HEK293 (cell line): ENCODE measurements at regions not wholly inside any gene's neighbourhood (a gene's known extent, or its start where the extent isn't known, plus 50 kb on each side); places are given as distances from the start of the nearest gene placed in this dataset.

Experiments used
- CTCF ChIA-PET: fragments of 350-600 bp; formaldehyde crosslinking; extraction: SDS; loops from one replicate; lab custom pipeline; 2021; ENCODE audit warnings: antibody characterized with exemption; lab: Yijun Ruan, JAX
- POLR2A ChIA-PET: fragments of 300-600 bp; formaldehyde crosslinking; extraction: SDS; loops from one replicate; lab custom pipeline; 2020; ENCODE audit warnings: antibody characterized with exemption, inconsistent platforms; lab: Yijun Ruan, JAX
- H3K27ac ChIP-seq: fragments of 200-500 bp; sonication (Bioruptor generic); 2 replicates; pipeline ENCODE4 v1.5.1; 2014; ENCODE audit warnings: low read depth, low read length, control low read depth, inconsistent platforms; ENCODE audit errors: extremely low read depth
- H3K36me3 ChIP-seq, 2 experiments: fragments of 200-500 bp in 1 of 2; sonication (Bioruptor generic) in 1 of 2; 1 replicate in 1 of 2; 2 replicates in 1 of 2; pipeline ENCODE4 v1.5.1; 2014 to 2017; ENCODE audit warnings: inconsistent platforms in 2 of 2, low read length in 2 of 2; ENCODE audit not compliant: control insufficient read depth in 2 of 2, insufficient read depth in 1 of 2
- H3K4me1 ChIP-seq: fragments of 200-500 bp; sonication (Bioruptor generic); 2 replicates; pipeline ENCODE4 v1.5.1; 2014; ENCODE audit warnings: mild to moderate bottlenecking, low read length, inconsistent platforms; ENCODE audit not compliant: control insufficient read depth, insufficient read depth
- H3K4me3 ChIP-seq: 2 replicates; pipeline ENCODE4 v1.5.1; 2011; ENCODE audit warnings: low read depth, mild to moderate bottlenecking, control low read depth, low read length, moderate library complexity
- H3K9me3 ChIP-seq: fragments of 200-500 bp; sonication (Bioruptor generic); 2 replicates; pipeline ENCODE4 v1.5.1; 2014; ENCODE audit warnings: low read depth, low read length, inconsistent platforms; ENCODE audit not compliant: control insufficient read depth, insufficient read depth
- GLI2 ChIP-seq: fragments of 450-650 bp; formaldehyde crosslinking; IDR thresholded peaks from 2 replicates; pipeline ENCODE4; 2017; ENCODE audit warnings: missing biosample characterization, missing genetic modification characterization, low read depth, borderline replicate concordance
- YY1 ChIP-seq: fragments of 450-650 bp; formaldehyde crosslinking; IDR thresholded peaks from 2 replicates; pipeline ENCODE4 v1.5.1; 2018; ENCODE audit warnings: missing biosample characterization, missing genetic modification characterization
- ZBTB1 ChIP-seq: fragments of 450-650 bp; formaldehyde crosslinking; IDR thresholded peaks from 2 replicates; pipeline ENCODE4 v1.5.1; 2016; ENCODE audit warnings: missing biosample characterization, missing genetic modification characterization
- ZNF121 ChIP-seq: fragments of 450-650 bp; formaldehyde crosslinking; IDR thresholded peaks from 2 replicates; pipeline ENCODE4 v1.5.1; 2016; ENCODE audit warnings: missing biosample characterization, missing genetic modification characterization
- ZNF132 ChIP-seq: fragments of 450-650 bp; formaldehyde crosslinking; IDR thresholded peaks from 2 replicates; pipeline ENCODE4 v1.5.1; 2017; ENCODE audit warnings: missing biosample characterization, missing genetic modification characterization, borderline replicate concordance
- ZNF19 ChIP-seq: fragments of 450-650 bp; formaldehyde crosslinking; IDR thresholded peaks from 2 replicates; pipeline ENCODE4; 2016; ENCODE audit warnings: missing biosample characterization, missing genetic modification characterization, low read depth
- ZNF23 ChIP-seq: fragments of 450-650 bp; formaldehyde crosslinking; IDR thresholded peaks from 2 replicates; pipeline ENCODE4 v1.5.1; 2016; ENCODE audit warnings: missing biosample characterization, missing genetic modification characterization, borderline replicate concordance
- ZNF292 ChIP-seq: fragments of 450-650 bp; formaldehyde crosslinking; IDR thresholded peaks from 2 replicates; pipeline ENCODE4 v1.5.1; 2016; ENCODE audit warnings: low read depth, missing biosample characterization, missing genetic modification characterization, borderline replicate concordance
- ZNF391 ChIP-seq: fragments of 450-650 bp; formaldehyde crosslinking; IDR thresholded peaks from 2 replicates; pipeline ENCODE4 v1.5.1; 2016; ENCODE audit warnings: low read depth, missing biosample characterization, missing genetic modification characterization, borderline replicate concordance
- ZNF416 ChIP-seq: fragments of 450-650 bp; formaldehyde crosslinking; IDR thresholded peaks from 2 replicates; pipeline ENCODE4 v1.5.1; 2016; ENCODE audit warnings: missing biosample characterization, missing genetic modification characterization
- ZNF529 ChIP-seq: fragments of 450-650 bp; formaldehyde crosslinking; IDR thresholded peaks from 2 replicates; pipeline ENCODE4 v1.5.1; 2017; ENCODE audit warnings: missing genetic modification characterization, missing biosample characterization; ENCODE audit not compliant: insufficient replicate concordance
- ZNF544 ChIP-seq: fragments of 450-650 bp; formaldehyde crosslinking; IDR thresholded peaks from 2 replicates; pipeline ENCODE4 v1.5.0; 2017; ENCODE audit warnings: missing biosample characterization, missing genetic modification characterization
- ZNF610 ChIP-seq: fragments of 450-650 bp; formaldehyde crosslinking; IDR thresholded peaks from 2 replicates; pipeline ENCODE4 v1.5.1; 2016; ENCODE audit warnings: missing biosample characterization, missing genetic modification characterization, borderline replicate concordance
- ZNF76 ChIP-seq: fragments of 450-650 bp; formaldehyde crosslinking; IDR thresholded peaks from 2 replicates; pipeline ENCODE4; 2016; ENCODE audit warnings: low read depth, missing biosample characterization, missing genetic modification characterization, borderline replicate concordance
- ZNF791 ChIP-seq: fragments of 450-650 bp; formaldehyde crosslinking; IDR thresholded peaks from 2 replicates; pipeline ENCODE4 v1.5.1; 2016; ENCODE audit warnings: missing biosample characterization, missing genetic modification characterization
- ZSCAN16 ChIP-seq: fragments of 450-650 bp; formaldehyde crosslinking; IDR thresholded peaks from 2 replicates; pipeline ENCODE4 v1.5.1; 2016; ENCODE audit warnings: missing biosample characterization, missing genetic modification characterization
- TF ChIP-seq, protein P1 (sequence below): fragments of 450-650 bp; formaldehyde crosslinking; IDR thresholded peaks from 2 replicates; pipeline ENCODE4 v1.5.1; 2016; ENCODE audit warnings: missing biosample characterization, missing genetic modification characterization
- TF ChIP-seq, protein P2 (sequence below): fragments of 450-650 bp; formaldehyde crosslinking; IDR thresholded peaks from 2 replicates; pipeline ENCODE4 v1.5.0; 2017; ENCODE audit warnings: missing biosample characterization, missing genetic modification characterization, borderline replicate concordance
- TF ChIP-seq, protein P3 (sequence below): fragments of 450-650 bp; formaldehyde crosslinking; IDR thresholded peaks from 2 replicates; pipeline ENCODE4 v1.5.1; 2016; ENCODE audit warnings: missing biosample characterization, missing genetic modification characterization

DNA sequence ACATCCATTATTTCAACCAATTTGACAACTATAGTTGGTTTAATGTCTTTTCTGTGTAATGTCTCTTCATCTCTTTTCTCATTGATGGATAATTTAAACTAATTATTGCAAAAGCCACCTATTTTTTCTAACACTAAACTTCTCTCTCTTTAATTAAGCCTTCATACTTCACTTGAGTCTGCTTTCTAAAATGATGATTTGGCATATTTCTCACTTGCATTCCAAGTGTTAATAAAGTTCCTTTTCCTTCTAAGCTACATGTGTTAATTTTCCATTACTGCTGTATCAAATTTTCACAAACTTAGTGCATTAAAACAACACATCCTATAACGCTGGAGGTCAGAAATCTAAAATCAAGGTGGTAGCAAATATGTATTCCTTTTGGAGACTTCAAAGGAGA, 1743.8 kb upstream of the PCDH7 start:
- no peaks in the 10 kb centered on the region for H3K9me3 ChIP-seq
- H3K36me3 ChIP-seq = no peaks in the 10 kb centered on the region
- no peaks in the 10 kb centered on the region for H3K4me1 ChIP-seq
- H3K27ac ChIP-seq = no peak overlapping the region
- ChIA-PET CTCF (no interaction called here), POLR2A (no interaction called here)
- no peak overlapping the region for H3K4me3 ChIP-seq
- TF ChIP-seq YY1 (tag by site-specific recombination) = no peak
- no peak for TF ChIP-seq ZSCAN16 (tag by site-specific recombination)

DNA sequence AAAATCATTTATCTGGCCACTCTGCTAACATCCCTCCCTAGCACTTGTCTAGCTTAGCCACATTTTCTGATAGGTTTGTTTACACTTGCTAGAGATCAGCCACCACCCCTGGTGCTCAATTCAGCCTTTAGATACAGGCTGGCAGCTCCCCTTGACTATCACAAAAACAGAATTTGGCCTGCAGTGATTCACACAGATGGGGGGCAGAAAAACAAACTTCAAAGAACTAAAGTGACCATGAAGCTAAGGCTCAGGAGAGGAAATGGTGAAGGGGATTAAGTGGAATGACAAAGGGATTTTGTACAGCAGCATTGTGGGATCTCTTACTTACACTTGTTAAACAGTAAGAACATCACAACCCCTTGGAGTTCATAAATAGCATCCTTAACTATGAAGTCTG, 1718.0 kb upstream of the PCDH7 start:
- TF ChIP-seq ZNF529 (tag by site-specific recombination) (no peak), ZNF416 (tag by site-specific recombination) (no peak), ZNF19 (tag by site-specific recombination) (no peak), ZNF121 (tag by site-specific recombination) (no peak), ZBTB1 (tag by site-specific recombination) (no peak), GLI2 (tag by site-specific recombination) (no peak), ZNF76 (no peak), ZNF544 (tag by site-specific recombination) (no peak)
- TF ChIP-seq, protein P1, sequence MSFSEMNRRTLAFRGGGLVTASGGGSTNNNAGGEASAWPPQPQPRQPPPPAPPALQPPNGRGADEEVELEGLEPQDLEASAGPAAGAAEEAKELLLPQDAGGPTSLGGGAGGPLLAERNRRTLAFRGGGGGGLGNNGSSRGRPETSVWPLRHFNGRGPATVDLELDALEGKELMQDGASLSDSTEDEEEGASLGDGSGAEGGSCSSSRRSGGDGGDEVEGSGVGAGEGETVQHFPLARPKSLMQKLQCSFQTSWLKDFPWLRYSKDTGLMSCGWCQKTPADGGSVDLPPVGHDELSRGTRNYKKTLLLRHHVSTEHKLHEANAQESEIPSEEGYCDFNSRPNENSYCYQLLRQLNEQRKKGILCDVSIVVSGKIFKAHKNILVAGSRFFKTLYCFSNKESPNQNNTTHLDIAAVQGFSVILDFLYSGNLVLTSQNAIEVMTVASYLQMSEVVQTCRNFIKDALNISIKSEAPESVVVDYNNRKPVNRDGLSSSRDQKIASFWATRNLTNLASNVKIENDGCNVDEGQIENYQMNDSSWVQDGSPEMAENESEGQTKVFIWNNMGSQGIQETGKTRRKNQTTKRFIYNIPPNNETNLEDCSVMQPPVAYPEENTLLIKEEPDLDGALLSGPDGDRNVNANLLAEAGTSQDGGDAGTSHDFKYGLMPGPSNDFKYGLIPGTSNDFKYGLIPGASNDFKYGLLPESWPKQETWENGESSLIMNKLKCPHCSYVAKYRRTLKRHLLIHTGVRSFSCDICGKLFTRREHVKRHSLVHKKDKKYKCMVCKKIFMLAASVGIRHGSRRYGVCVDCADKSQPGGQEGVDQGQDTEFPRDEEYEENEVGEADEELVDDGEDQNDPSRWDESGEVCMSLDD (tag by site-specific recombination) = no peak
- TF ChIP-seq, protein P2, sequence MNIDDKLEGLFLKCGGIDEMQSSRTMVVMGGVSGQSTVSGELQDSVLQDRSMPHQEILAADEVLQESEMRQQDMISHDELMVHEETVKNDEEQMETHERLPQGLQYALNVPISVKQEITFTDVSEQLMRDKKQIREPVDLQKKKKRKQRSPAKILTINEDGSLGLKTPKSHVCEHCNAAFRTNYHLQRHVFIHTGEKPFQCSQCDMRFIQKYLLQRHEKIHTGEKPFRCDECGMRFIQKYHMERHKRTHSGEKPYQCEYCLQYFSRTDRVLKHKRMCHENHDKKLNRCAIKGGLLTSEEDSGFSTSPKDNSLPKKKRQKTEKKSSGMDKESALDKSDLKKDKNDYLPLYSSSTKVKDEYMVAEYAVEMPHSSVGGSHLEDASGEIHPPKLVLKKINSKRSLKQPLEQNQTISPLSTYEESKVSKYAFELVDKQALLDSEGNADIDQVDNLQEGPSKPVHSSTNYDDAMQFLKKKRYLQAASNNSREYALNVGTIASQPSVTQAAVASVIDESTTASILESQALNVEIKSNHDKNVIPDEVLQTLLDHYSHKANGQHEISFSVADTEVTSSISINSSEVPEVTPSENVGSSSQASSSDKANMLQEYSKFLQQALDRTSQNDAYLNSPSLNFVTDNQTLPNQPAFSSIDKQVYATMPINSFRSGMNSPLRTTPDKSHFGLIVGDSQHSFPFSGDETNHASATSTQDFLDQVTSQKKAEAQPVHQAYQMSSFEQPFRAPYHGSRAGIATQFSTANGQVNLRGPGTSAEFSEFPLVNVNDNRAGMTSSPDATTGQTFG = no peak
- ChIA-PET CTCF (no interaction called here), POLR2A (no interaction called here)
- Histone ChIP-seq H3K9me3 (no peaks in the 10 kb centered on the region), H3K4me3 (no peak overlapping the region), H3K27ac (no peak overlapping the region), H3K36me3 (no peaks in the 10 kb centered on the region), H3K4me1 (no peaks in the 10 kb centered on the region)

DNA sequence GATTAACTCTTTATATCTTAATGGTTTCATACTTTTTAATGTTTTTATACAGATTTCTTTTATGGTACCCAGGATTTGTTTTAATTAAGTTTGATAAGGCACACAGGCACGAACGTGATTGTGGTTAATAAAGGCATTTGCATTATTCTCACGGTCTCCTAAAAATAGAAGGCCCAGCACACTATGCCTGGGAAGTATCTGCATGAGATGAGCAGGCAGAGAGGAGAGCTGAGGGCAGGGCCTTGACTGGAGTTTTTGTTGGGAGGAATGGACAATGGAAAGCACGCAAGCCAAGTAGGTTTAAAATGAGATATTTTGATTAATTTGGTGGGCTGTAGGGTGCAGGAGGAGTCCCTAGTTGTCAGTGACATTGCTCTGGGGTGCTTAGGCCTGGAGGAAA, 1714.3 kb upstream of the PCDH7 start:
- Histone ChIP-seq H3K4me1 (no peaks in the 10 kb centered on the region), H3K9me3 (no peaks in the 10 kb centered on the region), H3K36me3 (no peaks in the 10 kb centered on the region), H3K4me3 (no peak overlapping the region), H3K27ac (no peak overlapping the region)
- TF ChIP-seq ZNF610 (tag by site-specific recombination) (no peak), ZNF132 (tag by site-specific recombination) (no peak), ZSCAN16 (tag by site-specific recombination) (no peak), ZNF292 (tag by site-specific recombination) (no peak), ZNF23 (tag by site-specific recombination) (no peak), ZNF391 (no peak), ZNF791 (tag by site-specific recombination) (no peak)
- TF ChIP-seq, protein P3, sequence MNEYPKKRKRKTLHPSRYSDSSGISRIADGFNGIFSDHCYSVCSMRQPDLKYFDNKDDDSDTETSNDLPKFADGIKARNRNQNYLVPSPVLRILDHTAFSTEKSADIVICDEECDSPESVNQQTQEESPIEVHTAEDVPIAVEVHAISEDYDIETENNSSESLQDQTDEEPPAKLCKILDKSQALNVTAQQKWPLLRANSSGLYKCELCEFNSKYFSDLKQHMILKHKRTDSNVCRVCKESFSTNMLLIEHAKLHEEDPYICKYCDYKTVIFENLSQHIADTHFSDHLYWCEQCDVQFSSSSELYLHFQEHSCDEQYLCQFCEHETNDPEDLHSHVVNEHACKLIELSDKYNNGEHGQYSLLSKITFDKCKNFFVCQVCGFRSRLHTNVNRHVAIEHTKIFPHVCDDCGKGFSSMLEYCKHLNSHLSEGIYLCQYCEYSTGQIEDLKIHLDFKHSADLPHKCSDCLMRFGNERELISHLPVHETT (tag by site-specific recombination) = no peak
- CTCF ChIA-PET = no interaction called here
- POLR2A ChIA-PET = no interaction called here
